ENCODE measurements at regions not wholly inside any gene's neighbourhood (a gene's known extent, or its start where the extent isn't known, plus 50 kb on each side); places are given as distances from the start of the nearest gene placed in this dataset.

- Histone ChIP-seq H3K4me1 (ENCODE audit: control insufficient read depth, extremely low read depth, insufficient read depth, low read length) (no peaks in the 10 kb centered on the region), H3K27me3 (ENCODE audit: control insufficient read depth, insufficient read depth, low read length) (no peaks in the 10 kb centered on the region), H3K4me3 (replicated peaks in 1 of 4; ENCODE audit: control extremely low read depth in 1 of 4, insufficient read depth in 1 of 4, low read depth in 3 of 4, low read length in 4 of 4) (no peak overlapping the region), H3K79me2 (ENCODE audit: control insufficient read depth, insufficient read depth, low read length) (no peaks in the 10 kb centered on the region), H3K9me3 (ENCODE audit: control insufficient read depth, insufficient read depth, low read depth, low read length) (no peaks in the 10 kb centered on the region), H4K20me1 (ENCODE audit: control insufficient read depth, extremely low read depth, insufficient read depth, low read length) (no peaks in the 10 kb centered on the region), H3K9ac (ENCODE audit: insufficient read depth, low read length) (no peak overlapping the region), H3K36me3 (ENCODE audit: control insufficient read depth, insufficient read depth, low read length) (no peaks in the 10 kb centered on the region), H3K4me2 (ENCODE audit: extremely low read depth, insufficient read depth, low read length) (no peak overlapping the region), H2AFZ (ENCODE audit: low read length) (no peak overlapping the region), H3K27ac (ENCODE audit: insufficient read depth, low read length) (no peak overlapping the region)
- DNase-seq (ENCODE audit: low read depth in 2 of 2): no peak
- TF ChIP-seq EZH2 (IDR thresholded peaks at IDR 0.05; ENCODE audit: low read length, missing control alignments) (no peak), CTCF (conservative IDR thresholded peaks at IDR 0.05 in 1 of 2, IDR thresholded peaks at IDR 0.05 in 1 of 2; ENCODE audit: low read depth in 1 of 2, low read length in 2 of 2) (no peak)
Observed at GRCh38 chr10:85448716-85449115, 917.9 kb downstream of the GRID1 start.

- Histone ChIP-seq H3K27ac (ENCODE audit: insufficient read depth, low read length) (no peak overlapping the region), H3K9ac (ENCODE audit: insufficient read depth, low read length) (no peak overlapping the region), H3K4me1 (ENCODE audit: control insufficient read depth, extremely low read depth, insufficient read depth, low read length) (no peaks in the 10 kb centered on the region), H3K36me3 (ENCODE audit: control insufficient read depth, insufficient read depth, low read length) (no peaks in the 10 kb centered on the region), H4K20me1 (ENCODE audit: control insufficient read depth, extremely low read depth, insufficient read depth, low read length) (no peaks in the 10 kb centered on the region), H3K4me3 (replicated peaks in 1 of 4; ENCODE audit: control extremely low read depth in 1 of 4, insufficient read depth in 1 of 4, low read depth in 3 of 4, low read length in 4 of 4) (no peak overlapping the region), H3K4me2 (ENCODE audit: extremely low read depth, insufficient read depth, low read length) (no peak overlapping the region), H2AFZ (ENCODE audit: low read length) (no peak overlapping the region), H3K9me3 (ENCODE audit: control insufficient read depth, insufficient read depth, low read depth, low read length) (no peaks in the 10 kb centered on the region), H3K79me2 (ENCODE audit: control insufficient read depth, insufficient read depth, low read length) (no peaks in the 10 kb centered on the region), H3K27me3 (ENCODE audit: control insufficient read depth, insufficient read depth, low read length) (no peaks in the 10 kb centered on the region)
- TF ChIP-seq CTCF (conservative IDR thresholded peaks at IDR 0.05 in 1 of 2, IDR thresholded peaks at IDR 0.05 in 1 of 2; ENCODE audit: low read depth in 1 of 2, low read length in 2 of 2) (no peak), EZH2 (IDR thresholded peaks at IDR 0.05; ENCODE audit: low read length, missing control alignments) (no peak)
- DNase-seq (ENCODE audit: low read depth in 2 of 2): no peak
Observed at GRCh38 chr10:85454386-85454785, 912.2 kb downstream of the GRID1 start.

GRCh38 chr10:85457191-85457590 lies 909.4 kb downstream of the GRID1 start:
- H3K9ac ChIP-seq (ENCODE audit: insufficient read depth, low read length): no peak overlapping the region
- no peaks in the 10 kb centered on the region for H3K27me3 ChIP-seq (ENCODE audit: control insufficient read depth, insufficient read depth, low read length)
- no peak overlapping the region for H3K4me2 ChIP-seq (ENCODE audit: extremely low read depth, insufficient read depth, low read length)
- H3K27ac ChIP-seq (ENCODE audit: insufficient read depth, low read length): no peak overlapping the region
- H3K9me3 ChIP-seq (ENCODE audit: control insufficient read depth, insufficient read depth, low read depth, low read length): no peaks in the 10 kb centered on the region
- no peaks in the 10 kb centered on the region for H3K36me3 ChIP-seq (ENCODE audit: control insufficient read depth, insufficient read depth, low read length)
- H3K79me2 ChIP-seq (ENCODE audit: control insufficient read depth, insufficient read depth, low read length): no peaks in the 10 kb centered on the region
- no peaks in the 10 kb centered on the region for H3K4me1 ChIP-seq (ENCODE audit: control insufficient read depth, extremely low read depth, insufficient read depth, low read length)
- TF ChIP-seq EZH2 (IDR thresholded peaks at IDR 0.05; ENCODE audit: low read length, missing control alignments) (no peak), CTCF (conservative IDR thresholded peaks at IDR 0.05 in 1 of 2, IDR thresholded peaks at IDR 0.05 in 1 of 2; ENCODE audit: low read depth in 1 of 2, low read length in 2 of 2) (no peak)
- no peaks in the 10 kb centered on the region for H4K20me1 ChIP-seq (ENCODE audit: control insufficient read depth, extremely low read depth, insufficient read depth, low read length)
- no peak for DNase-seq (ENCODE audit: low read depth in 2 of 2)
- no peak overlapping the region for H3K4me3 ChIP-seq (replicated peaks in 1 of 4; ENCODE audit: control extremely low read depth in 1 of 4, insufficient read depth in 1 of 4, low read depth in 3 of 4, low read length in 4 of 4)
- H2AFZ ChIP-seq (ENCODE audit: low read length): no peak overlapping the region

All from fibroblast of lung (primary cell).